ENCODE measurements at regions not wholly inside any gene's neighbourhood (a gene's known extent, or its start where the extent isn't known, plus 50 kb on each side); places are given as distances from the start of the nearest gene placed in this dataset.
A peak's percentile ranks its signal among the peaks of the same experiment; 100 is the strongest.

DNA sequence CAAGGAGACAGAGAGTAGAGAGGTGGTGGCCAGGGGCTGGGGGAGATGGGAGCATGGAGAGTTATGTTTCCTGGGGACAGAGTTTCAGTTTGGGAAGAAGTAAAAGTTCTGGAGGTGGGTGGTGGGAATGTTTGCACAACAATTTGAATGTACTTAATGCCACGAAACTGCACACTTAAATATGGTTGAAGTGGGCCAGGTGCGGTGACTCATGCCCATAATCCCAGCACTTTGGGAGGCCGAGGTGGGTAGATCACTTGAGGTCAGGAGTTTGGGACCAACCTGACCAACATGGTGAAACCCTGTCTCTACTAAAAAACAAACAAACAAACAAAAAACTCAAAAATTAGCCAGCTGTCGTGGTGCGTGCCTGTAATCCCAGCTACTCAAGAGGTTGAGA, 137.2 kb downstream of the PFKFB3 start:
- Histone ChIP-seq H3K4me1 (ENCODE audit: control insufficient read depth in 5 of 5, insufficient read depth in 5 of 5, low read length in 5 of 5) (no peaks in the 10 kb centered on the region), H3K27me3 (ENCODE audit: control insufficient read depth in 3 of 3, insufficient read depth in 3 of 3, low read length in 2 of 3) (no peaks in the 10 kb centered on the region), H3K36me3 (ENCODE audit: control insufficient read depth in 4 of 4, insufficient read depth in 4 of 4, low read length in 4 of 4) (no peaks in the 10 kb centered on the region), H3K27ac (ENCODE audit: low read depth in 1 of 2, low read length in 1 of 2) (no peak overlapping the region), H3K9me3 (ENCODE audit: control insufficient read depth in 4 of 4, insufficient read depth in 3 of 4, low read length in 3 of 4) (no peaks in the 10 kb centered on the region), H3K4me3 (no peak overlapping the region), H3K9ac (ENCODE audit: insufficient read depth in 1 of 2, low read length in 2 of 2) (no peak overlapping the region)
- DNase-seq, result no peak
- whole genome bisulfite sequencing, 2 donors, result 67 to 88% methylated on average over 5 of the region's 5 CpGs
- TF ChIP-seq, protein P1, sequence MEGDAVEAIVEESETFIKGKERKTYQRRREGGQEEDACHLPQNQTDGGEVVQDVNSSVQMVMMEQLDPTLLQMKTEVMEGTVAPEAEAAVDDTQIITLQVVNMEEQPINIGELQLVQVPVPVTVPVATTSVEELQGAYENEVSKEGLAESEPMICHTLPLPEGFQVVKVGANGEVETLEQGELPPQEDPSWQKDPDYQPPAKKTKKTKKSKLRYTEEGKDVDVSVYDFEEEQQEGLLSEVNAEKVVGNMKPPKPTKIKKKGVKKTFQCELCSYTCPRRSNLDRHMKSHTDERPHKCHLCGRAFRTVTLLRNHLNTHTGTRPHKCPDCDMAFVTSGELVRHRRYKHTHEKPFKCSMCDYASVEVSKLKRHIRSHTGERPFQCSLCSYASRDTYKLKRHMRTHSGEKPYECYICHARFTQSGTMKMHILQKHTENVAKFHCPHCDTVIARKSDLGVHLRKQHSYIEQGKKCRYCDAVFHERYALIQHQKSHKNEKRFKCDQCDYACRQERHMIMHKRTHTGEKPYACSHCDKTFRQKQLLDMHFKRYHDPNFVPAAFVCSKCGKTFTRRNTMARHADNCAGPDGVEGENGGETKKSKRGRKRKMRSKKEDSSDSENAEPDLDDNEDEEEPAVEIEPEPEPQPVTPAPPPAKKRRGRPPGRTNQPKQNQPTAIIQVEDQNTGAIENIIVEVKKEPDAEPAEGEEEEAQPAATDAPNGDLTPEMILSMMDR (IDR thresholded peaks at IDR 0.05; ENCODE audit: control extremely low read depth, extremely low read depth), result no peak
- ATAC-seq (ENCODE audit: insufficient read depth, low FRiP score), result no peak

DNA sequence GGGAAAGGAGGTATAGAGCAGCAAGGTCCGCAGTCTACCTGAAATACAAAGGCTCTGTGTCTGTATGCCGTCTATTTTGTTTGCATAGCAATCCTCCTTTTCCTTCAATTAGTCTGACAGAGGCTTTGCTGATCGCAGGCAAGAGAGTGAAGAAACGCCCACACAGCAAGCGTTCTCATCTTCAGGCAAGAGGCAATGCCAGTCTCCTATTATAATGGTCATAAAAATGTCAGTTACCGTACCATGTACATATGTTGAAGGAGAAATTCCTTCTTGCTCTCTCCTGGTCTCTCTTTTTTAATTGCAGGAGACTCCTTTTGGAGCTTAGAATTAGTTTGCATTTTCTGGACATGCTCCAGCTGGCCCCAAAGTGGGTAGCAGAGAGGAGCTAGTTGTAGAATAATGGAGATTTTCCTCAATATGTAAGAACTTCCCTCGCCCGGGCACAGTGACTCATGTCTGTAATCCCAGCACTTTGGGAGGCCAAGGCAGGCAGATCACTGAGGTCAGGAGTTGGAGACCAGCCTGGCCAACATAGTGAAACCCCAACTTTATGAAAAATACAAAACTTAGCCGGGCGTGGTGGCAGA, 139.5 kb downstream of the PFKFB3 start:
- Histone ChIP-seq H3K27me3 (ENCODE audit: control insufficient read depth in 3 of 3, insufficient read depth in 3 of 3, low read length in 2 of 3) (no peaks in the 10 kb centered on the region), H3K4me1 (ENCODE audit: control insufficient read depth in 5 of 5, insufficient read depth in 5 of 5, low read length in 5 of 5) (no peaks in the 10 kb centered on the region), H3K4me3 (no peak overlapping the region), H3K36me3 (ENCODE audit: control insufficient read depth in 4 of 4, insufficient read depth in 4 of 4, low read length in 4 of 4) (no peaks in the 10 kb centered on the region), H3K9ac (ENCODE audit: insufficient read depth in 1 of 2, low read length in 2 of 2) (no peak overlapping the region), H3K9me3 (ENCODE audit: control insufficient read depth in 4 of 4, insufficient read depth in 3 of 4, low read length in 3 of 4) (no peaks in the 10 kb centered on the region), H3K27ac (ENCODE audit: low read depth in 1 of 2, low read length in 1 of 2) (no peak overlapping the region)
- TF ChIP-seq, protein P1 (IDR thresholded peaks at IDR 0.05; ENCODE audit: control extremely low read depth, extremely low read depth), result no peak
- ATAC-seq (ENCODE audit: insufficient read depth, low FRiP score) (no peak), DNase-seq (peak in 2 of 3 donors; percentile 27 to 34)
- WGBS, 2 donors, result 77 to 80% methylated on average over 10 of the region's 10 CpGs

DNA sequence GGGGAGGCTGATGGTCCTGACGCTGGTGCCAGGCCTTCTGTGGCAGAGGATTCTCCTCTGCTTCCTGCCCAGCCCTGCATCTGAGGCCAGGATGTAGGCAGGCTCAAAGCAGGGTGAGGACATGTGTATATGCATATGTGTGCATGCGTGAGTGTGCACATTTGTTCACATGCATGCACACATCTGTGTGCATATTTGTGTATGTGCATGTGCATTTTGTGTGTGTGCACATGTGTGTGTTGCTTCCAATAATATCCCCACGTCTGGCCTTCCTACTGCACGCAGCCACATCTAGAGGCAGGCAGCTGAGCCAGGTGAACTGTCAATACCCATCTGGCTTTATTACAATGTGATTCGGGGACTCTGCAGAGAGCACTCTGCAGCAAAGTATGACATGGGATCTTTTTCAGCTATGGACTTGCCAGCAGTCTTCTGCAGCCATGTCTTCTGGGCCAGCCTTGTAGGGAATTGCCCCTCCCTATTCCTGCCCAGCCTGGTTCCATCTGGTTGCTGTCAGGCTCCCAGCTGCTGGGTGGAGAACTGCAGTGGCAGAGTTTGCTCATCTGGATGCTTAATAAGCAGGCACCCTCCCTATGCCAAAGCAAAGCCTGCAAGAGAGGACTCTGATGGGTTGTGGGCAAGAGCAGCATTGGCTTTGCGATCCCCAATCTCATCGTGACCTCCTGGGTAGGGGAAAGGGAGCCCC, 140.7 kb downstream of the PFKFB3 start:
- Histone ChIP-seq H3K9me3 (ENCODE audit: control insufficient read depth in 4 of 4, insufficient read depth in 3 of 4, low read length in 3 of 4) (no peaks in the 10 kb centered on the region), H3K27ac (ENCODE audit: low read depth in 1 of 2, low read length in 1 of 2) (no peak overlapping the region), H3K4me3 (no peak overlapping the region), H3K36me3 (ENCODE audit: control insufficient read depth in 4 of 4, insufficient read depth in 4 of 4, low read length in 4 of 4) (no peaks in the 10 kb centered on the region), H3K9ac (ENCODE audit: insufficient read depth in 1 of 2, low read length in 2 of 2) (no peak overlapping the region), H3K4me1 (ENCODE audit: control insufficient read depth in 5 of 5, insufficient read depth in 5 of 5, low read length in 5 of 5) (peaks cover 0 to 10% (median 2%) of the 10 kb centered on the region in 5 donors), H3K27me3 (ENCODE audit: control insufficient read depth in 3 of 3, insufficient read depth in 3 of 3, low read length in 2 of 3) (no peaks in the 10 kb centered on the region)
- TF ChIP-seq, protein P1 (IDR thresholded peaks at IDR 0.05; ENCODE audit: control extremely low read depth, extremely low read depth), result no peak
- ATAC-seq (ENCODE audit: insufficient read depth, low FRiP score) (no peak), DNase-seq (peak; percentile 37 to 49 (median 38))
- 88 to 93% methylated on average over 7 of the region's 7 CpGs for whole genome bisulfite sequencing, 2 donors

Data from lung (tissue), 11 donors.